ENCODE measurements at regions not wholly inside any gene's neighbourhood (a gene's known extent, or its start where the extent isn't known, plus 50 kb on each side); places are given as distances from the start of the nearest gene placed in this dataset.

GRCh38 chr4:24003926-24004325, 114.1 kb upstream of the PPARGC1A start:
- TF ChIP-seq CTCF (conservative IDR thresholded peaks at IDR 0.05), result no peak
- H3K27me3 Mint-ChIP-seq (ENCODE audit: low read depth), result no peaks in the 10 kb centered on the region
- no peak for DNase-seq (ENCODE audit: low read depth, low spot score)
- H3K27ac Mint-ChIP-seq (ENCODE audit: unreplicated experiment), result no peak overlapping the region
- H3K36me3 Mint-ChIP-seq (ENCODE audit: low read depth), result no peaks in the 10 kb centered on the region
- no peak overlapping the region for H3K4me3 Mint-ChIP-seq
- H3K4me1 Mint-ChIP-seq, result peaks cover 28% of the 10 kb centered on the region
- H3K9me3 Mint-ChIP-seq, result no peaks in the 10 kb centered on the region

- H3K27me3 Mint-ChIP-seq (ENCODE audit: low read depth), result no peaks in the 10 kb centered on the region
- H3K4me1 Mint-ChIP-seq, result peaks cover 26% of the 10 kb centered on the region
- H3K36me3 Mint-ChIP-seq (ENCODE audit: low read depth), result no peaks in the 10 kb centered on the region
- H3K27ac Mint-ChIP-seq (ENCODE audit: unreplicated experiment), result no peak overlapping the region
- no peaks in the 10 kb centered on the region for H3K9me3 Mint-ChIP-seq
- no peak for DNase-seq (ENCODE audit: low read depth, low spot score)
- TF ChIP-seq CTCF (conservative IDR thresholded peaks at IDR 0.05), result no peak
- no peak overlapping the region for H3K4me3 Mint-ChIP-seq
Measured at GRCh38 chr4:24003496-24003895, 113.6 kb upstream of the PPARGC1A start.

- Mint-ChIP-seq H3K4me1 (peaks cover 16% of the 10 kb centered on the region), H3K4me3 (no peak overlapping the region), H3K36me3 (ENCODE audit: low read depth) (no peaks in the 10 kb centered on the region), H3K27ac (ENCODE audit: unreplicated experiment) (no peak overlapping the region), H3K9me3 (no peaks in the 10 kb centered on the region), H3K27me3 (ENCODE audit: low read depth) (no peaks in the 10 kb centered on the region)
- no peak for TF ChIP-seq CTCF (conservative IDR thresholded peaks at IDR 0.05)
- no peak for DNase-seq (ENCODE audit: low read depth, low spot score)
Measured at GRCh38 chr4:24002330-24002966, 112.6 kb upstream of the PPARGC1A start.

- no peaks in the 10 kb centered on the region for H3K27me3 Mint-ChIP-seq (ENCODE audit: low read depth)
- no peak for TF ChIP-seq CTCF (conservative IDR thresholded peaks at IDR 0.05)
- H3K4me1 Mint-ChIP-seq, result peaks cover 12% of the 10 kb centered on the region
- H3K4me3 Mint-ChIP-seq, result no peak overlapping the region
- no peaks in the 10 kb centered on the region for H3K9me3 Mint-ChIP-seq
- no peaks in the 10 kb centered on the region for H3K36me3 Mint-ChIP-seq (ENCODE audit: low read depth)
- no peak overlapping the region for H3K27ac Mint-ChIP-seq (ENCODE audit: unreplicated experiment)
- no peak for DNase-seq (ENCODE audit: low read depth, low spot score)
Measured at GRCh38 chr4:24001486-24002329, 111.9 kb upstream of the PPARGC1A start.

- Mint-ChIP-seq H3K27me3 (ENCODE audit: low read depth) (no peaks in the 10 kb centered on the region), H3K27ac (ENCODE audit: unreplicated experiment) (no peak overlapping the region), H3K4me1 (peaks cover 12% of the 10 kb centered on the region), H3K36me3 (ENCODE audit: low read depth) (no peaks in the 10 kb centered on the region), H3K9me3 (no peaks in the 10 kb centered on the region), H3K4me3 (no peak overlapping the region)
- DNase-seq (ENCODE audit: low read depth, low spot score), result no peak
- no peak for TF ChIP-seq CTCF (conservative IDR thresholded peaks at IDR 0.05)
Measured at GRCh38 chr4:24000470-24000831, 110.6 kb upstream of the PPARGC1A start.
